K562 (cell line): ENCODE measurements at regions not wholly inside any gene's neighbourhood (a gene's known extent, or its start where the extent isn't known, plus 50 kb on each side); places are given as distances from the start of the nearest gene placed in this dataset.
"Not testable (repeated sequence)": the region's sequence is repeated elsewhere in the genome, so short reads cannot be mapped to it uniquely, and the experiment has no call there.

ENCODE experiments used
- FUS ChIP-seq: fragments of 200-400 bp; formaldehyde crosslinking; optimal IDR thresholded peaks from 2 replicates; pipeline ENCODE3; 2017; ENCODE audit warnings: low read depth, low read length
- SRF ChIP-seq, 2 experiments: fragments of 250-450, 450-650 bp in 1 of 2; sonication (Bioruptor Pico) in 1 of 2; sonication (generic) in 1 of 2; formaldehyde crosslinking; IDR thresholded peaks; 2 replicates each; pipeline versions ENCODE4 v1.5.0 to v1.5.1; 2020 to 2022; ENCODE audit warnings: mild to moderate bottlenecking in 1 of 2, missing genetic modification reagents in 1 of 2
- TF ChIP-seq, protein P1 (sequence below): fragments of 200-800 bp; sonication (Bioruptor generic); IDR thresholded peaks from 2 replicates; pipeline ENCODE4 v1.6.1; 2017; ENCODE audit warnings: missing genetic modification characterization, missing compliant biosample characterization
- TF ChIP-seq, protein P2 (sequence below): fragments of 450-650 bp; conservative IDR thresholded peaks from 2 replicates; pipeline ENCODE4 v1.6.1; 2016; ENCODE audit warnings: missing genetic modification characterization, low read depth, mild to moderate bottlenecking, control low read depth, missing compliant biosample characterization
- TF ChIP-seq, protein P3 (sequence below), 2 experiments: fragments of 450-650 bp; formaldehyde crosslinking in 1 of 2; IDR thresholded peaks; 2 replicates each; pipeline versions ENCODE4 v1.4.0 to v1.6.1; 2014 to 2020; ENCODE audit warnings: mild to moderate bottlenecking in 2 of 2, borderline replicate concordance in 1 of 2, low read depth in 1 of 2

DNA sequence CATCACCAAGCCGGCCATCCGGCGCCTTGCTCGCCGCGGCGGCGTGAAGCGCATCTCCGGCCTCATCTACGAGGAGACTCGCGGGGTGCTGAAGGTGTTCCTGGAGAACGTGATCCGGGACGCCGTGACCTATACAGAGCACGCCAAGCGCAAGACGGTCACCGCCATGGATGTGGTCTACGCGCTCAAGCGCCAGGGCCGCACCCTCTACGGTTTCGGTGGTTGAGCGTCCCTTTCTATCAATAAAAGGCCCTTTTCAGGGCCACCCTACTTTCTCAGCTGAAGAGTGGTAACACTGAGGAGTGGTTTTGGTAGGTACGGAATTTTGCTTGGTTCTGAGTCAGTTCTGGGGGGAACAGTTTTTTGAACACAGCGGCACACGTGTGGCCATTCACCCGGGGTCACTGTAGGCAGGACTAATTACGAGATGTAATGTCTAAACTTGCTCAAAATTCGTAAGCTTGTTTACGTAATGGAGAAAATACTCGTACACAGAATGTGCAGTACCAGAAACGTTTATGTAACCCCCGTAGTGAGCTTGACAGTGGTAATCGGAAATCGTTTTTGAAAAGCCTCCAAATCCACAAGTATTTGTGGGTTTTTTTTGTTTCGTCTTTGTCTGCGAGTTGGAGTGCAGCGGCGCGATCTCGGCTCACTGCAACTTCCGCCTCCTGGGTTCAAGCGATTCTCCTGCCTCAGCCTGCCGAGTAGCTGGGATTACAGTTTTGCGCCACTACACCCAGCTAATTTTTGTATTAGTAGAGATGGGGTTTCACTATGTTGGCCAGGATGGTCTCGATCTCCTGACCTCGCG is 87.8 kb downstream of the OR2B2 start (continued):
- TF ChIP-seq, protein P1, sequence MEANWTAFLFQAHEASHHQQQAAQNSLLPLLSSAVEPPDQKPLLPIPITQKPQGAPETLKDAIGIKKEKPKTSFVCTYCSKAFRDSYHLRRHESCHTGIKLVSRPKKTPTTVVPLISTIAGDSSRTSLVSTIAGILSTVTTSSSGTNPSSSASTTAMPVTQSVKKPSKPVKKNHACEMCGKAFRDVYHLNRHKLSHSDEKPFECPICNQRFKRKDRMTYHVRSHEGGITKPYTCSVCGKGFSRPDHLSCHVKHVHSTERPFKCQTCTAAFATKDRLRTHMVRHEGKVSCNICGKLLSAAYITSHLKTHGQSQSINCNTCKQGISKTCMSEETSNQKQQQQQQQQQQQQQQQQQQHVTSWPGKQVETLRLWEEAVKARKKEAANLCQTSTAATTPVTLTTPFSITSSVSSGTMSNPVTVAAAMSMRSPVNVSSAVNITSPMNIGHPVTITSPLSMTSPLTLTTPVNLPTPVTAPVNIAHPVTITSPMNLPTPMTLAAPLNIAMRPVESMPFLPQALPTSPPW (CRISPR knock-in tag) = peak; percentile 10; the same call in 1 of the 2 replicates
- TF ChIP-seq SRF (CRISPR knock-in tag; IDR thresholded peaks at IDR 0.05) (peak in 1 of 2 experiments; percentile 26; a peak in 1 of 4 replicates), FUS (peak; percentile 69)
- TF ChIP-seq, protein P2, sequence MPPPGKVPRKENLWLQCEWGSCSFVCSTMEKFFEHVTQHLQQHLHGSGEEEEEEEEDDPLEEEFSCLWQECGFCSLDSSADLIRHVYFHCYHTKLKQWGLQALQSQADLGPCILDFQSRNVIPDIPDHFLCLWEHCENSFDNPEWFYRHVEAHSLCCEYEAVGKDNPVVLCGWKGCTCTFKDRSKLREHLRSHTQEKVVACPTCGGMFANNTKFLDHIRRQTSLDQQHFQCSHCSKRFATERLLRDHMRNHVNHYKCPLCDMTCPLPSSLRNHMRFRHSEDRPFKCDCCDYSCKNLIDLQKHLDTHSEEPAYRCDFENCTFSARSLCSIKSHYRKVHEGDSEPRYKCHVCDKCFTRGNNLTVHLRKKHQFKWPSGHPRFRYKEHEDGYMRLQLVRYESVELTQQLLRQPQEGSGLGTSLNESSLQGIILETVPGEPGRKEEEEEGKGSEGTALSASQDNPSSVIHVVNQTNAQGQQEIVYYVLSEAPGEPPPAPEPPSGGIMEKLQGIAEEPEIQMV (tag) = peak; percentile 59; the same call in 1 of the 2 replicates
- TF ChIP-seq, protein P3, sequence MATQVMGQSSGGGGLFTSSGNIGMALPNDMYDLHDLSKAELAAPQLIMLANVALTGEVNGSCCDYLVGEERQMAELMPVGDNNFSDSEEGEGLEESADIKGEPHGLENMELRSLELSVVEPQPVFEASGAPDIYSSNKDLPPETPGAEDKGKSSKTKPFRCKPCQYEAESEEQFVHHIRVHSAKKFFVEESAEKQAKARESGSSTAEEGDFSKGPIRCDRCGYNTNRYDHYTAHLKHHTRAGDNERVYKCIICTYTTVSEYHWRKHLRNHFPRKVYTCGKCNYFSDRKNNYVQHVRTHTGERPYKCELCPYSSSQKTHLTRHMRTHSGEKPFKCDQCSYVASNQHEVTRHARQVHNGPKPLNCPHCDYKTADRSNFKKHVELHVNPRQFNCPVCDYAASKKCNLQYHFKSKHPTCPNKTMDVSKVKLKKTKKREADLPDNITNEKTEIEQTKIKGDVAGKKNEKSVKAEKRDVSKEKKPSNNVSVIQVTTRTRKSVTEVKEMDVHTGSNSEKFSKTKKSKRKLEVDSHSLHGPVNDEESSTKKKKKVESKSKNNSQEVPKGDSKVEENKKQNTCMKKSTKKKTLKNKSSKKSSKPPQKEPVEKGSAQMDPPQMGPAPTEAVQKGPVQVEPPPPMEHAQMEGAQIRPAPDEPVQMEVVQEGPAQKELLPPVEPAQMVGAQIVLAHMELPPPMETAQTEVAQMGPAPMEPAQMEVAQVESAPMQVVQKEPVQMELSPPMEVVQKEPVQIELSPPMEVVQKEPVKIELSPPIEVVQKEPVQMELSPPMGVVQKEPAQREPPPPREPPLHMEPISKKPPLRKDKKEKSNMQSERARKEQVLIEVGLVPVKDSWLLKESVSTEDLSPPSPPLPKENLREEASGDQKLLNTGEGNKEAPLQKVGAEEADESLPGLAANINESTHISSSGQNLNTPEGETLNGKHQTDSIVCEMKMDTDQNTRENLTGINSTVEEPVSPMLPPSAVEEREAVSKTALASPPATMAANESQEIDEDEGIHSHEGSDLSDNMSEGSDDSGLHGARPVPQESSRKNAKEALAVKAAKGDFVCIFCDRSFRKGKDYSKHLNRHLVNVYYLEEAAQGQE (IDR thresholded peaks at IDR 0.05; ENCODE audit: borderline replicate concordance) = not testable (repeated sequence)
- TF ChIP-seq, protein P3 (CRISPR knock-in tag; IDR thresholded peaks at IDR 0.05; ENCODE audit: low read depth) = peak; percentile 43; the same call in 1 of the 2 replicates
